HG03354 (cell line): ENCODE measurements at regions not wholly inside any gene's neighbourhood (a gene's known extent, or its start where the extent isn't known, plus 50 kb on each side); places are given as distances from the start of the nearest gene placed in this dataset.
A peak's percentile ranks its signal among the peaks of the same experiment; 100 is the strongest.

Experiments used
- ATAC-seq: cut with Tn5 transposase; IDR thresholded peaks from one replicate; pipeline ENCODE4 v1.9.1; 2021; ENCODE audit warnings: mild to moderate bottlenecking; ENCODE audit not compliant: unreplicated experiment, poor library complexity, severe bottlenecking

DNA sequence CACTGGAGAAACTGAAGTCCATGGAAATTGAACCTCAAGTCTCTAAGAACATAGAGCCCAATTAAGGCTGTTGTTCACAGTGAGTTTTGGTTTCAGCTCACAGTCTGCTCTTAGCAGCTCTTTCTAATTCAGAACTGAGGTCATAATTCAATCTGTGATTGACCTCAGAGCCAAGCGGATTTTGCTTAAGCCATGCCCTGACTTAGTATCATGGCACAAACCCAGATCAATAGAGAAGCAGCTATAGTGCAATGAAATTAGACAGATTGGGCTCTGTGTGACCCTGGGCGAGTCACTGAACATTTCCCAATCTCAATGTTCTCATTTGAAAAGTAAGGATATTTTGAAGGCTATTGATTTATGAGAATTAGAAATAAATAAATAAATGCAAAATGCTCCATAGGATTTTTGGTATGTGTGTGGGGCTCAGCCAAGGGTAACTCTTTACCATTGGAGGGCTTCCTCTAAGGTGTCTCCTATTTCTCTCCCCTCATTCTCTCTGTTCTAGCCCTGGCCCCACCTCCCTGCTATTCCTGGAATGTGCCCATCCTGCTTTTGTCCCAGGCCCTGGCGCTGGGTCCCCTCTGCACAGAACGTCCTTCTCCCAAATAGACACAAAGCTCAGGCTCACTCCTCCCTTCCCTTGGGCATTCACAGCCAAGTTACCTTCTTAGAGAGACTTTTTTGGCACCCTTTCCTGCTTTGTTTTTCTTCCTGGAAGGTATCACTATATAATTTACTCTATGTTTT is 239.6 kb downstream of the LPIN1 start:
- ATAC-seq = no peak

DNA sequence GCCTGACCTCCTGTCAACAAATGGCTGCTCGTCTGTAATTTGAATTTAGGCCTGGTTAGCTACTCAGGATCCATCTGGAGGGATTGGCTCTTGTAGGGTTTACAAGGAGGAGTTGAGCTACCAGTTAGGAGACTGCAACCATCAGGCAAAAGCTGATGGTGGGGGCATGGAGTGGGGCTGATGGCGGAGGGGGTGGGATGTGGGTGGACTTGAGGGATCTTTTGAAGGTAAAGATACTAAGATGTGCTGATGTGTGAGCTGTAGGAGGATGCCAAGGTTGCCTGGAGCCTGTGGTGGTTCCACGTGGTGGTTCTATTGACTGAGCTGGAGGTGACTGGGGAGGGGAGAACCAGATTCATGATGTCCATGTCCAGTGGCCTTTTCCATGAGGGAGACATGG is 240.7 kb downstream of the LPIN1 start:
- ATAC-seq = no peak

DNA sequence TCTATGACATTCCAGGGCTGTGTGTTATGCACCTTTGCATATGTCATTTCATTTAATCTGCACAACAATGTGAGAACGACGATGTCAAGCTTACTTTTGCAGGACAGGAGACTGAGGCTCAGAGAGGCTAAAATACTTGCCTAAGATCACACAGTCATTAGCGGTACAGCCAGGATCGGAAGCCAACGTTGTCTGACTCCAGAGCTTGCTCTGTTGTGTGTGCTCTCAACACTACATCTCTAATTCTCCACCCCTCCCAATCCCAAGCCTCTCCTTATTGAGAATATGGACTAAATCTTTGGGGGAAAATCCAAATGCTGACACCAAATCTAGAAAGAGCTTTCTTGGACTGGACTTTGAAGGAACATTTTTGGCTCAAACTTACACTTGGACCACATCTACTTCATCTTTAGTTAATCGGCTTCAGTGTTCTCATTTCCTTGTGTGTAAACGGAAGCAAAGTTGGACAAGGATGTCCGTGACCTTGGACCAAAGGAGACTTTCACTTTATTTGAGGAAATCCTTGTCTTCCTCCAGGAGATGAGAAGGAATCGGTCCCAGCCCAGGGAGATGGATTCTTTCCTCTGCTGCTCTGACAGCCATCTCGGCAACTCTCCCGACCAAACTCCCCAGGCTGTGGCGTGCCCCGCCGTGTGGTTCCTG is 242.4 kb downstream of the LPIN1 start:
- ATAC-seq = no peak

DNA sequence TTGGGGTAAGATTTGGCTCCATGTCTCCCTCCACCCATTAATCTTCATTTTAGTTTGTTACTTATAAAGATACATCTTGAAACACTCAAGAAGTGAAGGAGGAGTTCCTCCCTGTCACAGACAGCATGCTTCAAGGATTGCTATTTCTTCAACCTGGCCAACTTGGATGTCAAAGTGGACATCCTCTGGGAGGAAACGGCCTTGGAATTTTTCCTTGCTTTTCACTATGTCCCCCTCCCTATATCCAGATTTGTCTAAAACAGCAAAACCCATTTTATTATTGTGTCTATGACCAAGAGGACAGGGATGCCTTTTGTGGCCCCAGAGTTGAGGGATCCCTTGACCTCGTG is 242.9 kb downstream of the LPIN1 start:
- ATAC-seq = no peak

DNA sequence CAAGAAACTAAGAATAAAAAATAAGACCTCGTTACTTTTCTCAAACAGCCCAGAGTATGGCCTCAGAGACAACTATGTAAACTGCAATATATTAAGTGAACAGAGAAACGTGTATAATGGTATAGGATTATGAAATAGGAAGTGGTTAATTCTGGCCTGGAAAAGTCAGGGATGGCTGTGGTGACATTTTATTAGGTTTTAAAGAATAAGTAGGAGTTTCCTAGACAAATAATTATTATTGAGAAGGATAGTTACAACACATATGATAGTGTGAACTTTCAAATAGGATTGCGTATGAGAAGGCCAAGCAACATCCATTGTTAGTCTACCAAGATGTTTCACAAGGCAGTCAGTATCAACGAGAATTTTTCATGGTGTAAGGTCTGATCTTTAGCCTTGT is 244.1 kb downstream of the LPIN1 start:
- no peak for ATAC-seq

DNA sequence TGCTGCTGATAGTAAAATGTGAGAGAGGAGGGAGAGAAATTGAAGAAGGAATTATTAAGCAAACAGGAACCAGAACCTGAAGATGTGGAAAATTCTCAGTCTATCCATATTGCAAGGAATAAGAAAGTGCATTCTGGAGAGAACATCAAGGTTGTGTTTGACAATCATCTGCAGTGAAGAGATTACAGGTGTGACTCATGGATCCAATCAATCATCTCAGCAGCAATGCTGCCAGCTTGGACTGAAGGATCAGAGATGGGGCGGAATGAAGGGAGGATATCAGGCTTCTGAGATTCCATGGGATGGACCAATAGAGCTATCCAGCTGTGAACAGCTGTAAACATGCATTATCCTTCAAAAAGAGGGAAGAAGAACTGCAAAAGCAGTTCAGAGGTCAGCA is 247.3 kb downstream of the LPIN1 start:
- ATAC-seq = no peak

DNA sequence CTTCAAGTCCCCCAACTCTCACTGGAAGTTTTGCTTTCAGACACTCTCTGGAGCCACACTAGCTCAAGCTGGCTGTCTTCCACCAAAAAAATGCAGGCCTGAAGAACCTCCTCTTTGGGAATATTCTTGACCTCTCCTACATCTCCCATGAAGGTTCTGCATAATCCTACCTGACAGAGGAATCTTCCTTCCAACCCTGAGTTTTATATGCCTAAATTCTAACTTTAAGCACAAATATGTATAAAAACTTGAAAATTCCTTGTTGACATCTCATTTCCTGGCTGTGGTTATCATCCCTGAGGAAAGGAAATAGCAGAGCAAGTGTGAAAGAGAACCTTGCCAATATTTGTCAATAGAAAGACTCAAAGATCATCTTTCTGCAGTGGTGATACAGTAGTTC is 249.0 kb downstream of the LPIN1 start:
- no peak for ATAC-seq

DNA sequence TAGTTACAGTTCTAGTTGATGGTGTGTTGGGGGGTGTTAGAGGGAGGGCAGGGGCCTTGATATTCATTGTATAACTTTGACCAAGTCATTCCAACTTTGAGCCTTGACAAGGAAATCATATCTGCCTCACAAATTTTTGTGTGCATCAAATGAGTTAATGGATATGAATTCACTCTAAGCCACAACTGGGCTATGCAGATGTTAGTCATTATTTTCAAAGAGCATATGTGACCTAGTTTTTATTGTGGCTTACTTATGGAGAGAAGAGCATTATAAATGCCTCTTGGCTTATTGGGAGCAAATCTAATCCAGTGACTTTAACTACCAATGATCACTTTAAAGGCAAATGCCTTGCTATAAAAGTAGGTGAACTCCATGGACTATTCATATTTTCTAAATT is 250.2 kb downstream of the LPIN1 start:
- ATAC-seq = no peak

DNA sequence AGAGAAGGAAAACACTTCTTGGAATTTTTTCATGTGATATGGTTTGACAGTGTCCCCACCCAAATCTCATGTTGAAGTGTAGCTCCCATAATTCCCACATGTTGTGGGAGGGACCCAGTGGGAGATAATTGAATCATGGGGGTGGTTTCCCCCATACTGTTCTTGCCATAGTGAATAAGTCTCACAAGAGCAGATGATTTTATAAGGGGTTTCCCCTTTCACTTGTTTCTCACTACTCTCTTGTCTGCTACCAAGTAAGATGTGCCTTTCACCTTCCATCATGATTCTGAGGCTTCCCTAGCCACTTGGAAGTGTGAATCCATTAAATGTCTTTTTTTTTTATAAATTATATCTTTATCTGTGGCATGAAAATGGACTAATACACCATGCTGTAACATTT is 250.7 kb downstream of the LPIN1 start:
- no peak for ATAC-seq

DNA sequence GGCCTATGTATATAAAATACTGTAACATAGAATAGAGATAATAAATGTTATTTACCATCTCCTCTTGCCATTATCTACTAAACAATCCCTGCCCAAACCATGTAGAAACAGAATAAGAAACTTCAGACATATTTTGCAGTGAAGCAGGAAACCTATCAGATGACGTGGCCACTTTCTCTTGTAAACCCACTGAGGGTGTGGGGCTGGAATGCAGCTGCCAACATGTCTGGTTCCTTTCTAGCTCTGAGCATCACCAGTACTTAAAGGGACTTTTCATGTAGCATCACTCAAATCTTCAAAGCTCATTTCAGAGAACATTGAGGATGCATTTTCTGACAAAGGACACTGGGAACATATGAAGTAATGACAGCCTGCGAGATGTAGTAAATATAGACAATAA is 251.8 kb downstream of the LPIN1 start:
- no peak for ATAC-seq

DNA sequence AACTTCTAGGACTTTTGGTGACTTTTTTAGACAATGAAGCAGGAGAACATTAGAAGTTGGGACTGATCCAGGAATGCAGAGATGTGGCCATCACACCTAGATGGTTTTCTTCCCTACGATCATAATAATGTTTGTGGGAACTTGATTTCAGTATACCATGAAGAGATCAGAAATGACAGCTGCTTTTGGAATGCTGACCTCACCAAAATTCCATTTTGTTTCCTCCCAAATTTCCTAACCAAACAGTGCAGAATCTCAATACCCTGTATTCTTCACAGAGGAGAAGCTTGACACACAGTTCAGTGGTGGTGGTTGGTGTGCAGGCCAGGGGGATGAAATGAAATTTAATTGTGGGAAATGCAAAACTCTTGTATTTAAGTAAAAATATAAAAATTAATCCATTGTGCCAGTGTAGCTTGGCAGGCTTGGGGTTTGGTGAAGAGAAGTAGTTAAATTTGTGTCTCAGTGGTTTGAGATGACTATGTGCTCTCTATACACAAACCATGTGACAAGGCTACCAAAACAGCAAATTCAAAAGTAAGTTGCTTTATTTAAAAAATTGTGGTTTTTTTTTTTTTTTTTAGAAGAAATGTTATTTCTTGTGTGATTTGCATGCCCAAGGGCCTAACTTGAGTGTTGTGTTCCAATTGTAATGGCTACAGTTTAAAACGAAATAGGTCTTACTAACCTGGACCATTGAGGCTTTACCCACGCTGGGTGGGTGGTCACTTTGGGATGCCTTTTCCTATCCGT is 252.4 kb downstream of the LPIN1 start:
- no peak for ATAC-seq

DNA sequence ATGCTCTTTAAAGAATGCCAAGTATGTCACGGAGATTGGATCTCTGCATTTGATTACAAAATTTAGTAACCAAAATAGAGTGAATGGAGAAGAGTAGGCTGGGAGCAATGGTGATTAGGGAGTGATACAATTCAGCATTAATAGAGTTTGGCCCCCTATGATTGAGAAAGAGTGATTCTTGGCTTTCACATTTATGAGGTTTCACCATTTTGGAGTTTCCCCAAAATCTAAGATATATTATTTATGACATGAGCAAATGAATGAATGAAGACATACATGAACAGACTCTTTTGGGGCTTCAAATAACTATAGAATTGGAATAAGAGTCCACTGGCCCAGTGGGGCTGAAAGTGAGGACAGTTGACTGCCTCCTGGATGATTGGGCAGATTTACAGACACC is 255.2 kb downstream of the LPIN1 start:
- ATAC-seq = no peak

DNA sequence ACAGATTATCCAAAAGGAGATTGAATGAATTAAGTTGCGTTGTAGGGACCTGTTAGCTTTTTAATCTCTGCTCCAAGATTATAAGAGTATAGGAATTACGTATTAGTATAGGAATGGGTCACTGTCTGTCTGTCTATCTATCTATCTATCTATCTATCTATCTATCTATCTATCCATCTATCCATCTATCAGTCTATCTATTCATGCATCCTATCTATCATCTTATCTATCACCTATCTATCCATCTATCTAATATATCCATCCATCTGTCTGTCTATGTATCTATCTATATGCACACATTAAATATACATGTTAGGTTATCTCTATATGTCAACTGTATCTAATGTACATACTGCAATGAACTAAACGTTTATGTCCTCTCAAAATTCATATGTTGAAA is 255.8 kb downstream of the LPIN1 start:
- ATAC-seq = no peak

DNA sequence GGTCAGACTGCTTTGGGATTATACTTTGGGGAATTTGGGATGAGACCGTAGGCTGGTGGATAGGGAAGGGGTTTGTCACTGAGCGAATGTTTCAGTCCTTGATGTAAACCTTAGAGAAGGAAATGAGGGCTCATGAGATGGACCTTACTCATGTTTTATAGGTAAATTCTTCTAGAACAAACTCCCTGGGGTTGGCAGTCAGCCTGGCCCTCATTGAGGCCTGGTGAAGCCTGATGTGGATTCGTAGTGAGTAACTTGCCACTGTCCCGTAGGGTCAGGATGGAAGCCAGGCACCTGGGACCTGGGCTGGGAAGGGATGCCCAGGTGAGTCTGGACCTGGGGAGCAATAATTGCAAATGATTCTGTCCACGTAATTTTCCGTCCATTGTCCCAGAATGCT is 258.3 kb downstream of the LPIN1 start:
- ATAC-seq = no peak

DNA sequence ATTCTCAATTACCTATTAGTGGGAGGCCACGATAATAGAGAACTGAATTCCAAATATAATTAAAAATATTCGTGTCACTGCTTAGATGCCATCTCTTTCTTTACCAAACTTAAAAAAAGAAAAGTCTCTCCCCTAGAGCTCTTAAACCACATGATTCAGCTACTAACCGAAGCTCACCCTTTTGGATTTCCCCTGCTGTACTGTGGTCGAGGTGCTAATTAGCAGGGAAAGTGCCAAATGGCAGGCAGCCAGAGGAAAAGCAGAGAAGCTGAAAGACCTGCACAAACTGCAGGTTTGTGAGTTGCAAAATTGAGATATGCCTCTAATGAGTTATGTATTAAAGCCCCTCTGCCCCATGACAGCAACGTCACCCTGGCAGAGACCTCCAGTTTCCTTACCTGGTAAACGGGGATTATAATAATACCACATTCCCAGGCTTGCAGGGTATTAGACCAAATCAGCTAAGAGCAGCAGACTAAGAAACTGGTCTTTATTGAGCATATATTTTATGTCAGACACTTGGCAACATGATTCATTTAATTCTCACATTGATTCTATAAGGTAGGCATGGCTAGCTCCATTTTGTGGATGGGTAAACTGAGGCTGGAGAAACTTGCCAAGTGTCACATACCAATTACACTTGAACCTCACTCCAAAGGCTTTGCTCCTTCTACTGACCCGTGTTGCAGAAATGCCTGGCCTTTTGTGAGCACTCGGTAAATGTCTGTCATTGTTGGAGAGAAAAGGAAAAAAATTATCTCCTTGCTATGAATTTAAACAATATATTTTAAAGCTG is 259.7 kb downstream of the LPIN1 start:
- peak; percentile 71 for ATAC-seq

DNA sequence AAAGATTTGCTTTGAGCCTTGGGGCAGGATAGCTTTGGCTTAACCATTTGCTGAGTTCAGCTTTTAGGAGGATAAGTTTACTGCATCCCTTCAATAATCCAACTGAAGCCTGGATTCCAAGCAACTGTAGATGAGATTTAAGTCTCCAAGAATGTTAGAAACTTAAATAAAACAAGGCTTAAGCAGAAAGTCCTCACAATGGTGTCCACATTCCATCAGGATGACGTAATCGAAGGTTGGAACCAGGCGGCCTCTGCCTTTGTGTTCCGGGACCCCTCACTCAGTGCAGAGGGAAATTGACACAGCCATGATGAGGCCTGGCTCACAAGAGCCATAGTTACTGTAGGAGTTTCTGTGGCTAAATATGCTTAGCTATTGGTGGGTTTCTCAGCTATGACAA is 260.4 kb downstream of the LPIN1 start:
- ATAC-seq = no peak

DNA sequence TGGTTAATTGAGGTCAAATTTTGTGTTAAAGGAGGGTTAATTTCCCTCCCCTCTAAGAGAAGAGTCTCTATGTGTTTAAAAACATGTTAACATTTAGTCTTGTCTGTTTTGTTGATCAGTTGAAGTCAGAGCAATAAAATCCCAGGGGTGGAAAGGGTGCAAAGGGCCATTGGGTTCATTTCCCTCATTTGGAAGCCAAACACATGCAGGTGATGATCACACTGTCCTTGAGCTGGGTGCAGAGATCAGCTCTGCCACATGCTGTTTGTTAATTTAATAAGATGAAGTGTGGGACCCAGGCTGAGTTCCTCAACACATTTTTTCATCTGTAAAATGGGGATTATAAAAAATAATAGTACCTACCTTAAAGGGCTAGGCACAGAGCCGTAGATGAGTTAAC is 260.9 kb downstream of the LPIN1 start:
- ATAC-seq = no peak

DNA sequence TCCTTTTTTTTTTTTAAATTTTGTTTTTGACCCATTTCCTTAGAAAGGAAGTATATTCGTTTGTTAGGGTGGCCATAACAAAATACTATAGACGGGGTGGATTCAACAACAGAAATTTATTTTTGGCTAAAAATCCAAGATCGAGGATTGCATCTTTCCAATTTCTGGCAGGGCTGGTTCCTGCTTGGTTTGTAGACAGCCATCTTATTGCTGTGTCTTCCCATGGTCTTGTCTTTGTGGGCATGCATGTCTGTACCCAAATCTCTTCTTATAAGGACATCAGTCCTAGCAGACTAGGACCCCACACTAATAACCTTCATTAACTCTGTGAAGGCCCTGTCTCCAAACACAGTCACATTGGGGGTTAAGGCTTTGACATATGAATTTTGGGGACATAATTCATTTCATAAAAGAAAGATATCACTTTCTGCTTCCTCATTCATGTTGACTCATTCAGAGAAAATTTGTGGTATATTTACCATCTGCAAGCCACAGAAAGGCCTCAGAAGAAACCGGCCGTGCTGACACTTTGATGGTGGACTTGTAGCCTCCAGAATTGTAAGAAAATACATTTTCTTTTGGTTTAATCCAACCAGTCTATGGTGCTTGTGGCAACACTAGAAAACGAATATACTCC is 262.1 kb downstream of the LPIN1 start:
- peak; percentile 84 for ATAC-seq

DNA sequence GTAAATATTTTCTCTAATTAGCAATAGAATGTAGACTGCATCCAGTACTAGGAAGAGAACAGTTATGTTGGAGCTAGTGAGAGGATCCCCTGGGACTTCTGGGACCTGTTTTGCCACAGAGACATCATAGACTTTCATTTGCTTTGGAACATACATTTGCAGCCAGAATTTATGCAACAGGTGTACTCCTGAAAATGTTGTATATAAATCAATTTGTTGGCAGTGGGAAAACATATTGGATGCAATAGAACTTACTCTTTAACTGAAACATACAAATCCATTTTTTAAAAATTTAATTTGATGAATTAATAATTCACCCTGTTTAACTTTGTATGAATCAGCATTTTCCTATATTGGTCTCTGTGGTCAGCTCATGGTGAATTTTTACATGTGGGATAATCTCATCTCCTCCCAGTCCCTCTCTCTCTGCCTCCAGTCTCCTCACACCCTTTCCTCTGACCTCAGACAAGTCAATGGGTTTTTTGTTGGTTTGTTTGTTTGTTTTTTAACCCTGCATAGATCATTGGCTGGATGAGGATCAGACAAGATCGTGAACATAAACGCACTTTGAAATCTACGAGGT is 263.0 kb downstream of the LPIN1 start:
- no peak for ATAC-seq

DNA sequence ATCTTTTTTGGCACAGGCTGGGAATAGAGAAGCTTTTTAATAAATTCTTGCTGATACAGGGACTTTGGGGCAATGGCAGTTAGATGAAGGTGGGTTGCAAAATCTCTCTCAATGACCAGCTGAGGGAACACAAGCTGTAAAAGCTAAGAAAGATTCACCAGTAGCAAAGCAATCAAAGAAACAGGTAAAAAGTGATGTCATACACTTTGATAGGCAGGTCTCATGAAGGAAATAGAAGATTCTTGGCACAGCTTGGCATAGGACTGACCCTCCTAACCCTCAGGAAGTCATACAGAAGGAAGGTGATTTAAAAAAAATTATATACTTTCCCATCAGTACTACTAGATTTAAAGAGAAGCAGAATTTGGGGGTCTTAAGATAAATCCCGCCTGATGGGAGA is 263.6 kb downstream of the LPIN1 start:
- no peak for ATAC-seq
